ENCODE measurements at regions not wholly inside any gene's neighbourhood (a gene's known extent, or its start where the extent isn't known, plus 50 kb on each side); places are given as distances from the start of the nearest gene placed in this dataset.

DNA sequence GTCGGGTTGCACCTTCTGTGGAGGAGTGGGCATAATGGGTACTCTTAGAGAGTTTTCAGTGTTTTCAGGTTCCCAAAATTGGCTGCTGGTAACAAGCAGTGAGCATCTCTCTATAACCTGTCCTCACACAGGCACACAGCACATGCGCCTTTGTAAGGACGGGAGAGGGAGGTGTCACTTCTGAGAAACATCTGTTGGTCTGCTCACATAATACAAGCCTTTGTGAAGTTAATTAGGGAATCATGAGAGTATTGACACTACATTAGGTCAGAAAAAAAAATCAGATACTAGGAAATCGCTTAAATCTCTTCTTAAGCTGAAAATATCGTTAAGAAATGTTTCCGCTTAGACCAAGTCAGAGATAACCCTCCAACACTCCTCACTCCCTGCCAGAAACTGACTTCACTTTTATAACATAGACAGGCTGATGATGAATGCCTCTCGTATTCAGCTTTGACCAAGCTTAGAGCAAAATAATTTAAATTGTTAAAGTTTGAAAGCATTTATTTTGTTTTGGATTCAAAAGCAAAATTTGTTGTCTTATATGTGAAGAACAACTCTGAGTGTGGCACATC lies 769.7 kb downstream of the TNS3 start (continued):
- TF ChIP-seq, protein P1, sequence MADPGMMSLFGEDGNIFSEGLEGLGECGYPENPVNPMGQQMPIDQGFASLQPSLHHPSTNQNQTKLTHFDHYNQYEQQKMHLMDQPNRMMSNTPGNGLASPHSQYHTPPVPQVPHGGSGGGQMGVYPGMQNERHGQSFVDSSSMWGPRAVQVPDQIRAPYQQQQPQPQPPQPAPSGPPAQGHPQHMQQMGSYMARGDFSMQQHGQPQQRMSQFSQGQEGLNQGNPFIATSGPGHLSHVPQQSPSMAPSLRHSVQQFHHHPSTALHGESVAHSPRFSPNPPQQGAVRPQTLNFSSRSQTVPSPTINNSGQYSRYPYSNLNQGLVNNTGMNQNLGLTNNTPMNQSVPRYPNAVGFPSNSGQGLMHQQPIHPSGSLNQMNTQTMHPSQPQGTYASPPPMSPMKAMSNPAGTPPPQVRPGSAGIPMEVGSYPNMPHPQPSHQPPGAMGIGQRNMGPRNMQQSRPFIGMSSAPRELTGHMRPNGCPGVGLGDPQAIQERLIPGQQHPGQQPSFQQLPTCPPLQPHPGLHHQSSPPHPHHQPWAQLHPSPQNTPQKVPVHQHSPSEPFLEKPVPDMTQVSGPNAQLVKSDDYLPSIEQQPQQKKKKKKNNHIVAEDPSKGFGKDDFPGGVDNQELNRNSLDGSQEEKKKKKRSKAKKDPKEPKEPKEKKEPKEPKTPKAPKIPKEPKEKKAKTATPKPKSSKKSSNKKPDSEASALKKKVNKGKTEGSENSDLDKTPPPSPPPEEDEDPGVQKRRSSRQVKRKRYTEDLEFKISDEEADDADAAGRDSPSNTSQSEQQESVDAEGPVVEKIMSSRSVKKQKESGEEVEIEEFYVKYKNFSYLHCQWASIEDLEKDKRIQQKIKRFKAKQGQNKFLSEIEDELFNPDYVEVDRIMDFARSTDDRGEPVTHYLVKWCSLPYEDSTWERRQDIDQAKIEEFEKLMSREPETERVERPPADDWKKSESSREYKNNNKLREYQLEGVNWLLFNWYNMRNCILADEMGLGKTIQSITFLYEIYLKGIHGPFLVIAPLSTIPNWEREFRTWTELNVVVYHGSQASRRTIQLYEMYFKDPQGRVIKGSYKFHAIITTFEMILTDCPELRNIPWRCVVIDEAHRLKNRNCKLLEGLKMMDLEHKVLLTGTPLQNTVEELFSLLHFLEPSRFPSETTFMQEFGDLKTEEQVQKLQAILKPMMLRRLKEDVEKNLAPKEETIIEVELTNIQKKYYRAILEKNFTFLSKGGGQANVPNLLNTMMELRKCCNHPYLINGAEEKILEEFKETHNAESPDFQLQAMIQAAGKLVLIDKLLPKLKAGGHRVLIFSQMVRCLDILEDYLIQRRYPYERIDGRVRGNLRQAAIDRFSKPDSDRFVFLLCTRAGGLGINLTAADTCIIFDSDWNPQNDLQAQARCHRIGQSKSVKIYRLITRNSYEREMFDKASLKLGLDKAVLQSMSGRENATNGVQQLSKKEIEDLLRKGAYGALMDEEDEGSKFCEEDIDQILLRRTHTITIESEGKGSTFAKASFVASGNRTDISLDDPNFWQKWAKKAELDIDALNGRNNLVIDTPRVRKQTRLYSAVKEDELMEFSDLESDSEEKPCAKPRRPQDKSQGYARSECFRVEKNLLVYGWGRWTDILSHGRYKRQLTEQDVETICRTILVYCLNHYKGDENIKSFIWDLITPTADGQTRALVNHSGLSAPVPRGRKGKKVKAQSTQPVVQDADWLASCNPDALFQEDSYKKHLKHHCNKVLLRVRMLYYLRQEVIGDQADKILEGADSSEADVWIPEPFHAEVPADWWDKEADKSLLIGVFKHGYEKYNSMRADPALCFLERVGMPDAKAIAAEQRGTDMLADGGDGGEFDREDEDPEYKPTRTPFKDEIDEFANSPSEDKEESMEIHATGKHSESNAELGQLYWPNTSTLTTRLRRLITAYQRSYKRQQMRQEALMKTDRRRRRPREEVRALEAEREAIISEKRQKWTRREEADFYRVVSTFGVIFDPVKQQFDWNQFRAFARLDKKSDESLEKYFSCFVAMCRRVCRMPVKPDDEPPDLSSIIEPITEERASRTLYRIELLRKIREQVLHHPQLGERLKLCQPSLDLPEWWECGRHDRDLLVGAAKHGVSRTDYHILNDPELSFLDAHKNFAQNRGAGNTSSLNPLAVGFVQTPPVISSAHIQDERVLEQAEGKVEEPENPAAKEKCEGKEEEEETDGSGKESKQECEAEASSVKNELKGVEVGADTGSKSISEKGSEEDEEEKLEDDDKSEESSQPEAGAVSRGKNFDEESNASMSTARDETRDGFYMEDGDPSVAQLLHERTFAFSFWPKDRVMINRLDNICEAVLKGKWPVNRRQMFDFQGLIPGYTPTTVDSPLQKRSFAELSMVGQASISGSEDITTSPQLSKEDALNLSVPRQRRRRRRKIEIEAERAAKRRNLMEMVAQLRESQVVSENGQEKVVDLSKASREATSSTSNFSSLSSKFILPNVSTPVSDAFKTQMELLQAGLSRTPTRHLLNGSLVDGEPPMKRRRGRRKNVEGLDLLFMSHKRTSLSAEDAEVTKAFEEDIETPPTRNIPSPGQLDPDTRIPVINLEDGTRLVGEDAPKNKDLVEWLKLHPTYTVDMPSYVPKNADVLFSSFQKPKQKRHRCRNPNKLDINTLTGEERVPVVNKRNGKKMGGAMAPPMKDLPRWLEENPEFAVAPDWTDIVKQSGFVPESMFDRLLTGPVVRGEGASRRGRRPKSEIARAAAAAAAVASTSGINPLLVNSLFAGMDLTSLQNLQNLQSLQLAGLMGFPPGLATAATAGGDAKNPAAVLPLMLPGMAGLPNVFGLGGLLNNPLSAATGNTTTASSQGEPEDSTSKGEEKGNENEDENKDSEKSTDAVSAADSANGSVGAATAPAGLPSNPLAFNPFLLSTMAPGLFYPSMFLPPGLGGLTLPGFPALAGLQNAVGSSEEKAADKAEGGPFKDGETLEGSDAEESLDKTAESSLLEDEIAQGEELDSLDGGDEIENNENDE (IDR thresholded peaks at IDR 0.05; ENCODE audit: insufficient replicate concordance, low read length) = no peak
- TF ChIP-seq, protein P2, sequence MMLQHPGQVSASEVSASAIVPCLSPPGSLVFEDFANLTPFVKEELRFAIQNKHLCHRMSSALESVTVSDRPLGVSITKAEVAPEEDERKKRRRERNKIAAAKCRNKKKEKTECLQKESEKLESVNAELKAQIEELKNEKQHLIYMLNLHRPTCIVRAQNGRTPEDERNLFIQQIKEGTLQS (IDR thresholded peaks at IDR 0.05; ENCODE audit: insufficient read depth, low read depth, low read length) = no peak
- TF ChIP-seq, protein P3, sequence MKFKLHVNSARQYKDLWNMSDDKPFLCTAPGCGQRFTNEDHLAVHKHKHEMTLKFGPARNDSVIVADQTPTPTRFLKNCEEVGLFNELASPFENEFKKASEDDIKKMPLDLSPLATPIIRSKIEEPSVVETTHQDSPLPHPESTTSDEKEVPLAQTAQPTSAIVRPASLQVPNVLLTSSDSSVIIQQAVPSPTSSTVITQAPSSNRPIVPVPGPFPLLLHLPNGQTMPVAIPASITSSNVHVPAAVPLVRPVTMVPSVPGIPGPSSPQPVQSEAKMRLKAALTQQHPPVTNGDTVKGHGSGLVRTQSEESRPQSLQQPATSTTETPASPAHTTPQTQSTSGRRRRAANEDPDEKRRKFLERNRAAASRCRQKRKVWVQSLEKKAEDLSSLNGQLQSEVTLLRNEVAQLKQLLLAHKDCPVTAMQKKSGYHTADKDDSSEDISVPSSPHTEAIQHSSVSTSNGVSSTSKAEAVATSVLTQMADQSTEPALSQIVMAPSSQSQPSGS (IDR thresholded peaks at IDR 0.05; ENCODE audit: low read length) = no peak
- TF ChIP-seq POU5F1 (IDR thresholded peaks at IDR 0.05; ENCODE audit: low read depth, low read length) = no peak
- no peak for TF ChIP-seq NANOG (IDR thresholded peaks at IDR 0.05; ENCODE audit: insufficient read depth, low read depth, low read length, poor library complexity, severe bottlenecking)
- no peak for TF ChIP-seq EP300 (IDR thresholded peaks at IDR 0.05; ENCODE audit: borderline replicate concordance in 1 of 2, low read depth in 2 of 2, low read length in 2 of 2)

All from H1 (cell line).